BLaER1 treated with 17β-estradiol and CSF1 and Interleukin-3, amounts not matched to agents 10 nM and 100 nM (cell line): ENCODE measurements at regions not wholly inside any gene's neighbourhood (a gene's known extent, or its start where the extent isn't known, plus 50 kb on each side); places are given as distances from the start of the nearest gene placed in this dataset.

Experiments used
- H3K27ac ChIP-seq, 11 experiments: shearing (Covaris generic); formaldehyde crosslinking; 2 replicates each; pipeline ENCODE4 v1.8.1; 2022
- H3K27me3 ChIP-seq, 11 experiments: shearing (Covaris generic); formaldehyde crosslinking; 2 replicates each; pipeline ENCODE4 v1.8.1; 2022
- H3K36me3 ChIP-seq, 11 experiments: shearing (Covaris generic); formaldehyde crosslinking; 2 replicates each; pipeline ENCODE4 v1.8.1; 2022
- H3K4me1 ChIP-seq, 10 experiments: shearing (Covaris generic); formaldehyde crosslinking; 2 replicates each; pipeline ENCODE4 v1.8.1; 2022
- H3K4me2 ChIP-seq, 11 experiments: shearing (Covaris generic); formaldehyde crosslinking; 2 replicates each; pipeline ENCODE4 v1.8.1; 2022
- H3K4me3 ChIP-seq, 10 experiments: shearing (Covaris generic); formaldehyde crosslinking; 2 replicates each; pipeline ENCODE4 v1.8.1; 2022
- H3K9ac ChIP-seq, 11 experiments: shearing (Covaris generic); formaldehyde crosslinking; 2 replicates each; pipeline ENCODE4 v1.8.1; 2022
- H3K9me3 ChIP-seq, 11 experiments: shearing (Covaris generic); formaldehyde crosslinking; replicated peaks in 1 of 11; 2 replicates each; pipeline ENCODE4 v1.8.1; 2022
- H4K20me1 ChIP-seq, 11 experiments: shearing (Covaris generic); formaldehyde crosslinking; 2 replicates each; pipeline ENCODE4 v1.8.1; 2022
- Cebpa-rat ChIP-seq, 11 experiments: shearing (Covaris generic); IDR thresholded peaks; 2 replicates each; pipeline ENCODE4 v1.8.1; 2022

DNA sequence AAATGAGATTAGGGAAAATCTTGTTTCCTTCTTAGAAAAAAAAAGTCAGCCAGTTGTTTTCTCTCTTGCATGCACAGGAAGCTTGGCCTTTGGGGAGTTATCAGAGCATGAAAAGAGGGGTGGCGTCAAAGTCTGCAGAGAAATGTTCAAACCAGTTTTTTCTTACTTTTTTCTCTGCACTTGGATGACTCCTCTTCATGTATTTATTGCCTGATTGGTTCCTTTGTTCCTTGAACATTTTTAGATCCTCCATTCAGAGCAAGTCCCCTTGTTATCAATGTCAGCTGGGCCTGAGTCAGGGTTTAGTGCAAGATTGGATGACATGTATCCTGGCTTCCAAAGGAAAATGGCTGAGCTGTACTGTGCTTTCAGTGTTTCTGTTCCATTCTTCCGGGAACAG lies 392.6 kb upstream of the BRINP1 start:
- no peak for TF ChIP-seq Cebpa-rat (IDR thresholded peaks at IDR 0.05)
- H4K20me1 ChIP-seq: no peaks in the 10 kb centered on the region
- H3K4me1 ChIP-seq: peaks cover 12 to 56% (median 29%) of the 10 kb centered on the region in 10 experiments; a peak in 19 of 20 replicates
- peak overlapping the region in 10 of 11 experiments; percentile 20 to 74 (median 64); a peak in 19 of 22 replicates for H3K4me2 ChIP-seq
- no peaks in the 10 kb centered on the region; a peak in 1 of 22 replicates for H3K9me3 ChIP-seq
- no peaks in the 10 kb centered on the region for H3K27me3 ChIP-seq
- H3K36me3 ChIP-seq: no peaks in the 10 kb centered on the region
- H3K9ac ChIP-seq: peak overlapping the region in 2 of 11 experiments; percentile 23 to 24; a peak in 3 of 22 replicates
- peak overlapping the region in 8 of 11 experiments; percentile 48 to 73 (median 64); a peak in 17 of 22 replicates for H3K27ac ChIP-seq
- peak overlapping the region in 2 of 10 experiments; percentile 3 to 10; a peak in 1 of 20 replicates for H3K4me3 ChIP-seq

DNA sequence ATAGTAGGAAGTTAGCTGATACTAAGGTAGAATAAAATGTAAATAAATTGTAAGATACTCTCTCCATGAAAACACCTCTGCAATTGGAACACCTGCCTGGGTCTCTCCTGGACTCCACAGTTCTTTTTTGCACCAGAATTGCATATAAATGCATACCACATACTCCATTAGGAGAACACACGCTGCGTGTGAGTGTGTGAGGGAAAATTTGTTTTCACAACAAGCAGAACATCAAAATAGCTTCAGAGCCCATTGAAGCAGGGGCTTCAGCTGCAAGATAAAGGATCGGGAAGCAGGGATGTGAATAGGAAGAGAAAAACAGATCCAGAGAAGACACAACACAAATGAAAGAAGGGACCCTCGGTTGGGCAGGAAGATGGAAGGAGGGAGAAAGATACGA lies 389.8 kb upstream of the BRINP1 start:
- peak overlapping the region in 1 of 11 experiments; percentile 2; a peak in 2 of 22 replicates for H3K4me2 ChIP-seq
- no peaks in the 10 kb centered on the region for H3K36me3 ChIP-seq
- peaks cover 12 to 50% (median 29%) of the 10 kb centered on the region in 10 experiments; a peak in 19 of 20 replicates for H3K4me1 ChIP-seq
- H3K27ac ChIP-seq: no peak overlapping the region
- H3K4me3 ChIP-seq: no peak overlapping the region
- no peaks in the 10 kb centered on the region for H4K20me1 ChIP-seq
- TF ChIP-seq Cebpa-rat (IDR thresholded peaks at IDR 0.05): no peak
- H3K9ac ChIP-seq: no peak overlapping the region
- no peaks in the 10 kb centered on the region for H3K27me3 ChIP-seq
- H3K9me3 ChIP-seq: no peaks in the 10 kb centered on the region; a peak in 1 of 22 replicates

DNA sequence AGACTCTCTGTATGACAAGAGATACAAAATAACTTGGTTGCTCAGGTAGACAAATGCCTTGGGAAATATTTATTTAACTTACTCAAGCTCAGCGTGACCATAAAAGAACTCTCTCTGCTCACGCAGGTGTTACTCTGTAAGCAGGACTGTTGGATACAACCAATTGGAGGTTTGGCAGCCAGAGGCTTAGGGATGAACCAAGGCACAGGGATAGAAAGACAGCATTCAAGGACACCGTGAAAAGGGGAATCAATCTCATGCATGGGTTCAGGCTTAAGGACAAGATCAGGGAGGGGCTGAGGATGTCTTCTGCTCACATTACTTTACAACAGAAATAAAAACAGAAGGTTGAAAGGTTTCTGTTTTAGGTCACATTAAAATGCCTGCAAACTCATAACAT lies 389.0 kb upstream of the BRINP1 start:
- no peaks in the 10 kb centered on the region for H3K36me3 ChIP-seq
- peak overlapping the region in 1 of 11 experiments; percentile 2; a peak in 1 of 22 replicates for H3K4me2 ChIP-seq
- no peak overlapping the region for H3K9ac ChIP-seq
- H3K27ac ChIP-seq: no peak overlapping the region
- no peak for TF ChIP-seq Cebpa-rat (IDR thresholded peaks at IDR 0.05)
- no peaks in the 10 kb centered on the region; a peak in 1 of 22 replicates for H3K9me3 ChIP-seq
- H3K4me1 ChIP-seq: peaks cover 12 to 48% (median 29%) of the 10 kb centered on the region in 10 experiments; a peak in 19 of 20 replicates
- no peak overlapping the region for H3K4me3 ChIP-seq
- no peaks in the 10 kb centered on the region for H3K27me3 ChIP-seq
- H4K20me1 ChIP-seq: no peaks in the 10 kb centered on the region

DNA sequence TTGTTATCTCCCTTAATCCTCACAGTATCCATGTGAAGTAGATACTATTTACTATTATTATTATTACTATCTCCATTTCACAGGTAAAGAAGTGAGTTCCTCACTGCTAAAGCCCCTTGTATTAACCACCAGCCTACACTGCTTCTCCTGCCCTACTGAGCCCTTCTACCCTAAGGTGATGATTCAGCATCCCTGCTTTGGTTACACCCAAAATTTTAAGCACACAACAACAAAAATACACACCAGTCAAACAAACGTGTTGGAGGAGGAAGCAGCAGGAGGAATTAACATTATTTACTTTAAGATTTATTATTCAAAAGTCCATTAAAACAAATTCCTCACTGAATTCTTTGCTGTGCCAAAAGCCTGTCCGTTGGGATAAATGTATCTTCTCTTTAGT lies 370.2 kb upstream of the BRINP1 start:
- no peaks in the 10 kb centered on the region for H3K27me3 ChIP-seq
- peak overlapping the region in 1 of 11 experiments; percentile 74; a peak in 1 of 22 replicates for H3K4me2 ChIP-seq
- peaks cover 8 to 30% (median 17%) of the 10 kb centered on the region in 11 experiments for H3K9me3 ChIP-seq
- no peaks in the 10 kb centered on the region for H3K36me3 ChIP-seq
- H4K20me1 ChIP-seq: no peaks in the 10 kb centered on the region
- no peak overlapping the region for H3K4me3 ChIP-seq
- H3K27ac ChIP-seq: no peak overlapping the region
- TF ChIP-seq Cebpa-rat (IDR thresholded peaks at IDR 0.05): no peak
- no peak overlapping the region for H3K9ac ChIP-seq
- H3K4me1 ChIP-seq: peaks cover 5 to 36% (median 31%) of the 10 kb centered on the region in 10 experiments; a peak in 18 of 20 replicates

DNA sequence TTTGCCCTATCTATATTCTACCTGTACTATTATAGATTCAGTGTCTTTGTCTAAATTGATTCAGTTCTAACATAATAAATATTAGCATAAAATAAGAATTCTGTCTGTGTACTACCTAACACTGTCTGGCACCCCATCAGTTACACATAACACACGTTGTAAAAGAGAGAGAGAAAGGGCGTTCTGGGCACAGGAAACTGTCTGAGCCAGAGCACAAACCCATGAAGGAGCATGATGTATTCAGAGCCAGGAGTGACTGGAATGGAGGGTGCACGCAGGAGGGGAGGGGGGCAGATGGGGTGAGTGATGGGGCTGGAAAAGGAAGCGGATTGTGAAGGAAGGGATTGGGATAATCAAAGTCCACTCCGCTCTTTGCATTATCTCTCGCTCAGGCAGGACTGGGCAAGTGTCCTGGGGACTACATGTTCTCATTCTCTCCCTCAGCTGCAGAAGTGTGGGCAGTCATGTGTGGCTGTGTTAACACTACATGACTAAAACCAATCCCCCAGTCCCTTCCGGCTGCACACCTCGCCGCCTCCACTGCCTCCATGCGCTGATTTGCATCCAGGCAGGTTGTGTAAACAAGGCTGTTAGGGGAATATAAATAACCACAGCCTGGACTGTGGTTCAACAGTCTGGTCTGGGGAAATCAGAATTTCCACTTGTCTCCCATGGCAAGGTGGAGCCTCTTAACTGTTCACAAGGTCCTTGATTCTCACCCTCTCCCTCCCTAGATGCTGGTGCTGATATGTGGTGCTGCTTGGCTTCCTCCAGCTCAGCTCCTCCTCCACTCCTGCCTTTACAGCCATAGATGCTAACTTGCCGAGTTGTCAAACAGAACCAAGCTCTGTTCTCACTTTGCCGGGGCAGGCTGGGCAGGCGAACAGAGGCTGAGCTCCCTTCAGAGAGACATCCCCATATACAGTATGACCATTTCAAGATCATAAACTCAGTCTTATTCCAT lies 367.5 kb upstream of the BRINP1 start:
- H3K36me3 ChIP-seq: no peaks in the 10 kb centered on the region
- H3K9ac ChIP-seq: peak overlapping the region in 3 of 11 experiments; percentile 30 to 62 (median 51); a peak in 4 of 22 replicates
- H3K27me3 ChIP-seq: no peaks in the 10 kb centered on the region
- peak overlapping the region in 1 of 10 experiments; percentile 9; a peak in 2 of 20 replicates for H3K4me3 ChIP-seq
- H4K20me1 ChIP-seq: no peaks in the 10 kb centered on the region
- H3K9me3 ChIP-seq: peaks cover 0 to 23% (median 14%) of the 10 kb centered on the region in 11 experiments; a peak in 14 of 22 replicates
- TF ChIP-seq Cebpa-rat (IDR thresholded peaks at IDR 0.05): no peak
- peak overlapping the region in 6 of 11 experiments; percentile 5 to 69 (median 43); a peak in 6 of 22 replicates for H3K27ac ChIP-seq
- H3K4me2 ChIP-seq: peak overlapping the region; percentile 3 to 78 (median 71); a peak in 21 of 22 replicates
- peaks cover 5 to 36% (median 31%) of the 10 kb centered on the region in 10 experiments; a peak in 18 of 20 replicates for H3K4me1 ChIP-seq

DNA sequence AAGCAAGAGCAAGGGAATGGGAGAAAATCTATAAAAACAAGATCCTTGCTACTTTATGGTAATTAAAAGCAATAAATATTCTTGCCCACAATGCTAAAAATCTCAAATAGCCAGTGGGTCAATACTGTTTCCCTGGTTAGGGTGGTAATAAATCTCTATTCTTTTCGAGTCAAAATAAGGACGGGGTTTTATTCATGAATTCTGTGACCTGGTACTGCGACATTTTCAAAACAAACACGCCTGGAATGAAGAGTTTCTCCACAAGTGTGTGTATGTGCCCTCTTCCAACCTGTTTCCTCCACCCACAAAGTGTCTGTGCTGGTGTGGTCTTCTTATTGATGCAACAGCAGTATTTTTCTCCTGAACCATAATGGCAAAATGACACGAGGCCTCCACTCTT lies 358.8 kb upstream of the BRINP1 start:
- no peak for TF ChIP-seq Cebpa-rat (IDR thresholded peaks at IDR 0.05)
- no peaks in the 10 kb centered on the region for H4K20me1 ChIP-seq
- no peak overlapping the region for H3K4me3 ChIP-seq

DNA sequence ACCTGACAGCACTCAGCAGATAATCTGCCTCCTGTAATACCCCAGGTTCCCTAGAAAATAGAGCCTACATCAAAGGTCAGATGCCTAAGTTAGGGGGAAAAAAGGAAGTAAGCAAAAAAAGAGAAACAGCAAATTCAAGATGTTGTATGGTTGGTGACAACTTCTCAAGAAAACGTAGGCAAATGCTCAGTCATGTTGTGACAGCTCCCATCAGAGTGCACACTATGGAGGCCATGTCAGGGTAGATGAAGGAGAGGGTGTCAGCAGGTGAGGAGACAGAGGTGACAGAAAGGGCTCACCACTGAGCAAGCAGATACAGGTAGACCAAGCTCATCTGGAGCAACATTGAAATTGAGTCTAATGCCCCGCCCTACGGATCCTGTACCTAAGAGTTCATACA lies 356.8 kb upstream of the BRINP1 start:
- Histone ChIP-seq H3K4me2 (no peak overlapping the region), H4K20me1 (no peaks in the 10 kb centered on the region), H3K4me1 (no peaks in the 10 kb centered on the region), H3K9ac (no peak overlapping the region), H3K27ac (no peak overlapping the region), H3K36me3 (no peaks in the 10 kb centered on the region), H3K9me3 (no peaks in the 10 kb centered on the region), H3K4me3 (no peak overlapping the region), H3K27me3 (no peaks in the 10 kb centered on the region)
- no peak for TF ChIP-seq Cebpa-rat (IDR thresholded peaks at IDR 0.05)

More for the DNA sequence above, 358.8 kb upstream of the BRINP1 start:
- Histone ChIP-seq H3K9ac (no peak overlapping the region), H3K4me1 (no peaks in the 10 kb centered on the region), H3K27ac (no peak overlapping the region), H3K4me2 (no peak overlapping the region), H3K36me3 (no peaks in the 10 kb centered on the region), H3K27me3 (no peaks in the 10 kb centered on the region), H3K9me3 (peaks cover 0 to 7% (median 0%) of the 10 kb centered on the region in 11 experiments; a peak in 5 of 22 replicates)

DNA sequence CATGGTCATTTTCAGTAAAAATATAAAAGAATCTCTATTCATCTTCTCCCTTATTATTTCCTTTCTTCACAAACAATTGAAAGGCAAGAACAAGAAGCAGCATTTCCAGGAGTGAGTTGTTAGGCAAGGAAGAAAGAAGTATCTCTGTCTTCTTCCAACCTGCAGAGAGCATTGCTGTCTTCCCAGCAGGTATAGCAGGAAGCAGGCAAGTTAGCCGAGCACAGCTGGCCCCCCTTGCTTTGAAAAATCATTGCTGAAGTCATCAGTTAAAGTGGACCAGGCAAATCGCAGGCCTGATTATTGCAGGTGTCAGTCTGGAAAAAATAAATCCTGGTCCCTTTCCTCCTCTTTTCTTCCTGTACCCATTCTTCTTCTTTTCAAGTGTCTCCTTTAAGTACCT lies 353.1 kb upstream of the BRINP1 start:
- no peaks in the 10 kb centered on the region for H4K20me1 ChIP-seq
- no peak overlapping the region for H3K27ac ChIP-seq
- peaks cover 0 to 9% (median 0%) of the 10 kb centered on the region in 10 experiments; a peak in 5 of 20 replicates for H3K4me1 ChIP-seq
- no peaks in the 10 kb centered on the region for H3K27me3 ChIP-seq
- H3K36me3 ChIP-seq: no peaks in the 10 kb centered on the region
- H3K9me3 ChIP-seq: no peaks in the 10 kb centered on the region
- no peak overlapping the region for H3K9ac ChIP-seq
- no peak overlapping the region for H3K4me3 ChIP-seq
- no peak overlapping the region for H3K4me2 ChIP-seq
- TF ChIP-seq Cebpa-rat (IDR thresholded peaks at IDR 0.05): no peak

DNA sequence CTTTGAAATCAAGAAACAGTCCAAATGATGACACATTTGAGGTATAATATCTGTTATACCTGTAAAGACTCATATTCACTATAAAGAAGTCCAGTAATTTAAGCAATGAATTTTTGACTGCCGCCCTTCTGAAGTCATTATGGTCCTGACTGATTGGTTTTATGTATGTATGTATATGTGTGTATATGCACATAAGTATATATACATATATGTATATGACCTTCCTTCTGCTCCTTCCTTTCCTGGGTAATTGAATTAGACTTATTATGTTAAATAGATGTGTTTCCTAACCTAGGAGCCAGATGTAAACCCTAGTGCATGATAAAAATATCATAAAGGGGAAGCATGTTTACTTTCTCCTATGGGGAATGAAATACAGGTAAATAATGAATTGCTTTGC lies 343.1 kb upstream of the BRINP1 start:
- Histone ChIP-seq H3K4me3 (no peak overlapping the region), H3K36me3 (no peaks in the 10 kb centered on the region), H3K9ac (no peak overlapping the region), H3K27ac (no peak overlapping the region), H3K4me1 (no peaks in the 10 kb centered on the region), H4K20me1 (no peaks in the 10 kb centered on the region), H3K27me3 (no peaks in the 10 kb centered on the region), H3K9me3 (no peaks in the 10 kb centered on the region), H3K4me2 (no peak overlapping the region)
- no peak for TF ChIP-seq Cebpa-rat (IDR thresholded peaks at IDR 0.05)
